Superior temporal gyrus (tissue), 1 donor: ENCODE measurements at regions not wholly inside any gene's neighbourhood (a gene's known extent, or its start where the extent isn't known, plus 50 kb on each side); places are given as distances from the start of the nearest gene placed in this dataset.

Source experiments
- DNase-seq: peaks from one replicate; pipeline ENCODE4 v3.0.0-alpha.2; 2016; ENCODE audit errors: extremely low spot score

DNA sequence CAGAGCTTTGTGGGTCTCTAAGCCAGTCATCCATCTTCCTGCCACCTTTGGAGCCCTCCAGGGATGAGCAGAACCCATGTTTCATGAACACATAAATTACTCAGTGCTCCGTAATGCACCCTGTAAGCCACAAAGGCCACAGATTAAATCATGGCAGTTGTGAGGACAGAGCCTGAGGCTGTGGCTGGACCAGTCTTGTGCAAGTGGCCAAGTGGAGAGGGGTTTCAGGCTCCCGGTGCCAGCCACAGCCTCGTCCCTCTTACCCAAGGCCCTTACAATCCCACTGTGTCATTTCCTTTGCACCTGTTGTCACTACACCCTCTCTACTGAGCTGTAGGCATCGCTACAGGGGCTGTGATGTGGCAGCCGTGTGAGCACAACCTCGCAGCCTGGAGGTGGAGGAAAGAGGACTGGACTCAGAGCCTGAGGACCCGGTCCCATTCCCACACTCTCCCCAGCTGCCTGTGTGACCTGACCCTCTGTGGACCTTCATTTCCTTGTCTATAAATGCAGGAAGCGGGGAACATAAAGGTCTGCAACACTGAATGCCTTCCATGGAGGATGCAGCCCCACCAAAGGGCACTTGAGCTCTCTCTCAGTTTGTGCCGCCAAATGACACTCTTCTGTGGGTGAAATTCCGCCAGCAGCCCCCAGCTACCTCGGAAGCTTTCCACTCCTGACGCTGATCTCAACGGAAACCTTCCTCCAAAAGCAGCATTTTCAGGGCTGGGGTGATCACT lies 792.0 kb downstream of the UQCRFS1 start:
- no peak for DNase-seq

DNA sequence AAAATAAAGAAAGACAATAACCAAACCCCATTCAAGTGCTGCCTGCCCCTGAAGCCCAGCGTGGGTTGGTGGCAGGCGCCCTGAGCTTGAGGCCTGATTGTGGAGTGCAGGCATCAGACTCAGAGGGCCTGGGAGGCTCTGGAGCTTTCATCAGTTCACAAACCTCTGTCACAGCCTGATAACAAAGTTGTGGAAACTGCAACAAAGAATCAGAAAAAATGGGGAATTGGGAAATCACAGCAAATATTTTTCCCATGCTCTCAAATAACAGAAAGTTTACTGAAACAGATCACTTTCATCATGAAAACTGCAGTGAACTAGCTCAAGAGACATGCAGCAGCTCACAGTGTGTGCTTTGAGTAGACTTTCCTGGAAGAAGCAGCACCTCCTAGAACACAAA lies 793.6 kb downstream of the UQCRFS1 start:
- DNase-seq = no peak

DNA sequence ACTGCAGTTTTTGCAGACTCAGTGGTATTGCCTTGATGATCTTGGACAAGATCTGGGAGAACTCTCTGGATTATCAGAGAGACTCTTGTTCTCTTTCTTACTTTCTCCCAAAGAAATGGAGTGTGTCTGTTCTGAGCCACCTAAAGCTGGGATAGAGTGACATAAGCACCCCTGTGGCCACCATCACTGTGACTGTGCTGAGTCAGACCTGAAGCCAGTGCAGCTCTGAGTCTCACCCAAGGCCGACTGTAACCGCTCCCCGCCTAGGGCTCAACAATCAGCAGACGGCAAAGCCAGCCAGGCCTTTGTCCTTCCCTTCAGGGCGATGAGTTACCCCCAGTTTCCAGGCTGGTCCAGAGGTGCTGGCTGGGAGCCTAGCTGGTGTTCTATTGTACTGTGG lies 795.6 kb downstream of the UQCRFS1 start:
- no peak for DNase-seq

DNA sequence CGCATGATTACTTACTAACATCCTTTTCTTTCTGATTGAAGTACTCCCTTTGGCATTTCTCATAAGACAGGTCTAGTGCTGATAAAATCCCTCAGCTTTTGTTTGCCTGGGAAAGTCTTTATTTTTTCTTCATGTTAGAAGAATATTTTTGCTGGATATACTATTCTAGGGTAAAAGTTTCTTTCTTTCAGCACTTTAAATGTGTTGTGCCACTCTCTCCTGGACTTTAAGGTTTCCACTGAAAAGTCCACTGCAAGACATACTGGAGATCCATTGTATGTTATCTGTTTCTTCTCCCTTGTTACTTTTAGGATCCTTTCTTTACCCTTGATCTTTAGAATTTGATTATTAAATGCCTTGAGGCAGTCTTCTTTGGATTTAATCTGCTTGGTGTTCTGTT lies 796.7 kb downstream of the UQCRFS1 start:
- no peak for DNase-seq

DNA sequence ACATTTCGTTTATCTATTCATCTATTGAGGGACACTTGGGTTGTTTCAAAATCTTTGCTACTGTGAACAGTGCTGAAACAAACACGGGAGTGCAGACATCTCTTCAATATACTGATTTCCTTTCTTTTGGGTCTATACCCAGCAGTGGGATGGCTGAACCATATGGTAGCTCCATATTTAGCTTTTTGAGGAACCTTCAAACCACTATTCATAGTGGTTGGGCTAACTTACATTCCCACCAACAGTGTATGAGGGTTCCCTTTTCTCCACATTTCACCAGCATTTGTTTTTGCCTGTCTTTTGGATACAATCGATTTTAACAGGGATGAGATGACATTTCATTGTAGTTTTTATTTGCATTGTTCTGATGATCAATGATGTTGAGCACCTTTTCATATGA lies 798.2 kb downstream of the UQCRFS1 start:
- DNase-seq = no peak

DNA sequence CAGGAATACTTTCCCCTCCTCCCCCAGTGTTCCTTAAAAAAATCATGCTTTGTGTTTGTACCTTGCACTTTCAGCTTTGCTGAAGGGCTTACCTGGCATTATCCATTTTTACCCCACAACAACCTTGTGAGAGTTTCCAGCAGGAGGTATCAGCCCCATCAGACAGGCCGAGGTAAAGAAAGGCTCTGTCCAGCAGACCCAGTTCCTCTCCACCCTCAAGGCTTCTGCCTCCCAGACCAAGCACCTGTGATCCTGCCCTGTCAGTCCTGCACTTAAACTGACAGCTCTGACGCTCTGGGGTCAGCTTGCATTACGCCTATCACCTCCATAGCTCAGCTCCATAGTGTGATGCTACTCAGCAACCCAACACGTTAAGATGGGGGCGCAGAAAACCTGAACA lies 803.1 kb downstream of the UQCRFS1 start:
- no peak for DNase-seq

DNA sequence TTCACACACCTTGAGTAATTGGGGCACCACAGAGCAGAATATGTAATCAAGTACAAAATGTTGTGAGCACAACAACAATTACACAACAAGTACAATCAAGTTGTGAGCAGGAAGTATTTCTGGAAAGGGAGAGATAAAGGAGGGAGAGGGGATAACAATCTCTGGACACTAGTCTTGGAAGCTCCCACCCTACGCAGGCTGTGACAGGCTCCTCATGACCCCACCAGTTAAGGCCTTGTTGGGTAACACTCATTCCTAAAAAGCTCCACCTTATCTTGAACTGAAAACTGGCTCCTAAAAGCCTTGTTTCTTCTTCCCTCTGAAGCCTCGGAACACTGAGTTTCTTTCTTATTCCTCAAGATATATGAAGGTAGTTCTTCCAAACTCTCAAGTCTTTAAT lies 806.0 kb downstream of the UQCRFS1 start:
- DNase-seq = no peak

DNA sequence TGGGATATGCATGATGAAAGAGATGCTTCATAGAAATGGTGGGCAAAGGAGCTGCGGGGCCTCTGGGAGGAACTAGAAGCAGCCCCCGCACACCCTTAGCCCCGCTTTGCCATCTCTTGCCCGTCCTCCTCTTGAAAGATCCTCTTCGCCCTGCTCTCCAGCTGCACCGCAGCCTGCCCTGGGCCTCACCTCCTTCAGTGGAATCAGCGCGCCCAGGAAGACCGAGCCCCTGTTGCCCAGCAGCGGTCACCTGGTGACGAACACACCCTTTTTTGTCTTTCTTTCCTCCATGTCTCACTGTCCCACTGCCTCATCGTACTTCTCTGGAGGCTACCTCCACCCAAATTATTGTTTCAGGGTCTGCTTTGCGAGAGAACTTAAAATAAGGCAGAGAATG lies 807.6 kb downstream of the UQCRFS1 start:
- no peak for DNase-seq

DNA sequence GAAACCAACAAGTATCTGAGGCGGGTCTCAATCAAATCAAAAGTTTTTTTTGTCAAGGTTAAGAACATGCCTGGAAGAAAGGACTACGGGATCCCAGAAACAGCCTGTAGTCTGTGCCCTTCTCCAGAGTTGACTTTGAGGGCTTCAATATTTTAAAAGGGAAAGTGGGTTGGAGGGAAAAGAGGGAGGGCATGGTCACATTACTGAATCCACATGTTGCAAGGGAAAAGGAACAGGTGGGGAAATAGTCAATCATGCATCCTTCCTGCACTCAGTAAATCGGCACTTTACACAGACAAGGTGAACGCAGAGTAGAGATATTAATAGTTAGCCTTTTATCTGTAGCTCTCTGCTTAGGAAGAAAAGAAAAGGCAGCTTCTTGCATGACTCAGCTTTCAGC lies 808.5 kb downstream of the UQCRFS1 start:
- DNase-seq = no peak

DNA sequence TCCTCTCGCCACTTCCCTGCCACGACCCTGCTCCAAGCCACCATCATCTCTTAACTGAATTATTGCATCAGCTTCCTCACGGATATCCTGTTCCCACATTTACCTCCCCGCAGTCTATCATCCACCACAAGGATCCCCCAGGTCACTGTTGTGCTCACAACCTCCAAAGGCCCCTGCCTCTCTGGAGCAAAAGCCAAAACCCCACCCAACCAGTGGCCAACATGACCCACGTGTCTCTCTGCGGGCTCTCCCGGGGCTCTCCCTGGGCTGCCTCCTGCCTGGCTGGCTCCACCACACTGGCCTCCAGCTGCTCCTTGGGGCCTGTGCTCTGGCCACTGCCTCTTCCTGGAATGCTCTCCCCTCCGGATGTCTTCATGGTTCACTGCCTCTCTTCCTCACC lies 809.3 kb downstream of the UQCRFS1 start:
- DNase-seq = no peak

DNA sequence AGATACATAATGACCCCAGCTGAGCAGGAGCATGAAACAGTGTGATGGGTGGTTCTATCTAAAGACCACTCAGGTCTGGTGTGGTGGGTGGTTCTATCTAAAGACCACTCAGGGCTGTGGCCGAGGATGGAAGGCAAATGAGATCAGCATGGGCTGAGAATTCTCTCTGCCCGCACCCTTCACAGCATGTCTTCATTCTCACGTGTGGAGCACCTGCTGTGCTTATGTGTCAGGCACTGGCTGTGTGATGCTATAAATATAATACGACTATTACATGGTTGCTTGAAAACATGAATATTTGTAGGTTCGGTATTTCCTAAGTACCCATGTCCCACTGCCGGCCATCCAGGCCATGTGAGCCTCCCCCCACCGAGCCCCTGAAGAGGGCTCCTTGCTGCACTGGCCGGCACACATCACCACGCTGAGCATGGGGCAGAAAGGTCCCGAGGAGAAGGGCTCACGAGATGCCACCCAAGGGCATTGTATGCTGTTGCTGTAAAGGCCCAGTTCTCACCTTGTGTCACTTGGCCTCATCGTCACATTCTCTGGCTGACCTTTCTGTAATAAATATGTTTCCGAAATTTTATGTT lies 810.2 kb downstream of the UQCRFS1 start:
- no peak for DNase-seq

DNA sequence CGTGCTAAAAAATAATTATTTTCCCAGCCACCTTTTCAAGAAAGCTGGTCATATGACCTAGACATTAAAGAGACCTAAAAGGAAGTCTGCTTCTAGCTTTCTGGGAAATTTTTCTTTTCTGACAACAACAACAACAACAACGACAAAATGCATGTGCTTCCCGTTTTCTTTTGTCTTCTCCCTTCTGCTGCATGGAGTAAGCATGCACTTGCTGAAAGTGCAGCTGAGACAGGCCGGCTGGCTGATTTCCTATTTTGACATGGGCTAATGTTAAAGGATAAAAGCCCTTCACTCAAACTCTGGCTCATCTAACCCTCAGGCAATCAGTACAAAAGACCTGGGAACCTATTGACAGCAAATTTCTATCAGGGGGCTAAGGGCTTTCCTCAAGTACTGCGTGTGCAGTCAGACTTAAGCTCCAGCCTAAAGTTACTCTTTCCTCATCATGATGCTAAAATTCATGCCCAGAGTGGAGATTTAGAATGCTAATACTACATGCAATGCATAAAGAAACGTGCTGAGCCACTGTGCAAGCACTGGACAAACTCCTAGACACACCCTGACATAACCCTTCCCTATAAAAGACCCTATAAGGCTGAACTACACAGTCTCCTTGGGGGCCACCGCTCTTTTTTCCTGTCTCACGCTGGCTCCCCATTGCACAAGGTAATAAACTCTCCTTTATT lies 811.1 kb downstream of the UQCRFS1 start:
- no peak for DNase-seq

DNA sequence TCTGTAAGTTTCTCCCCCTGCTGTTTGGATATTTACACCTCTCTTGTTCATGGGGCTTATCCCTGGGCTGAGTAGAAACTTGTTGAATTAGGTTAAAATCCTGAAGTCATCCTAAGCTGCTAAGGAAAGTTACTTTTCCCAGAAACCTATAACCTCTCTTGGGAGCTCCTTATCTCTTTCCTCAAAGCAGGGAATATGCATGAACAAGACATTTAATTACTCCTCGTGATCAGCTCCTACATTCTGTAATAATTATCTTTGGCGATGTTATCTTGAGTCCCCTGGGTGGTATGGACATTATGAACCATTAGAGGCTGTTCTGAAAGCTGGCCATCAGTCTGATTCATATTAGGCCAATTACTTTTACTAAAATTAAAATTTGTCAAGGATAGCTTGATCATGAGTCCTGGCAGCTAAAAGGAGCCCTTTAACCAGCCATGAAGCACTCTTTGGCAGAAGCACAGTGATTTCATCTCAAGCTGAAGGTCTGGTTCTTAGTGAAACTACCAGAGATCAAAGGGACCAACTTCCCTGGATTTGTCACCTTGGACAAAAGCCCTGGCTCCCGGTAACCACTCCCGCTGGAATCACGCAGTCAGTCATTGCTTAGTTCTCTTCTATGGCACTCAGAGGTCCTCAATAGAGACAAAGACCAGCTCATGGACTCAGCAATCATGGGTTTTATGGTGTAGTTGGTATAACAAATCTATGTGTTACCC lies 811.8 kb downstream of the UQCRFS1 start:
- no peak for DNase-seq

DNA sequence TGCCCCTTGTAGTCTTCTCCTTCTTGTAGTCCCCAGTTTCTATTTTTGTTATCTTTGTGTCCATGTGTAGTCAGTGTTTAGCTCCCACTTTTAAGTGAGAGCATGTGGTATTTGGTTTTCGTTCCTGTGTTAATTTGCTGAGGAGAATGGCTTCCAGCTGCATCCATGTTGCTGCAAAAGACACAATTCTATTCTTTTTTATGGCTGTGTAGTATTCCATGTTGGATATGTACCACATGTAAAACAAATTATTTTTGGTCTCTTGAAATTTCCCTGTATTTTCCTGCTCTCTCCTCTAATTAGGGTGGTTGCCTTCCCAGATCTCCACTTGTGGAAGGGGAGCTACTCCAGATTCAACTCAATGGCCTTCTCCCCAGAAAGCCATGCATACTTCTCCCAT lies 813.8 kb downstream of the UQCRFS1 start:
- DNase-seq = no peak

DNA sequence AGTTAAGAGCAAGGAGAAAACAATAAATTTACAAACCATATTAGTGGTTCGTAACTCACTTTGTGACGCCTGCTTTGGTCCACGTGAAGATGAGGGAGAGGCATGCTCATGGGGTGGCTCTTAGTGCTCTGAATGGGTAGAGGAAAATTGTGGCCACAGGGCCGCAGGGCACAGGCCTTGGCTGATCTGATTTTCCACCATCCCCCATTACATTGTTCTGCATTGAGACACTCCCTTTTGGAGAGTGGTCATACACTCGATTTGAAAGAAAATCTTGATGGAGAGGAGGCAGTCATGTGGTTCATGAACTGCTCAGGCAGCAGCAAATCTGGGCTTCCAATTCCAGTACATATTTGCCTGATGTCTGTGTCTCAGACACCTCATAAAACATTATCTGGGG lies 815.2 kb downstream of the UQCRFS1 start:
- no peak for DNase-seq

DNA sequence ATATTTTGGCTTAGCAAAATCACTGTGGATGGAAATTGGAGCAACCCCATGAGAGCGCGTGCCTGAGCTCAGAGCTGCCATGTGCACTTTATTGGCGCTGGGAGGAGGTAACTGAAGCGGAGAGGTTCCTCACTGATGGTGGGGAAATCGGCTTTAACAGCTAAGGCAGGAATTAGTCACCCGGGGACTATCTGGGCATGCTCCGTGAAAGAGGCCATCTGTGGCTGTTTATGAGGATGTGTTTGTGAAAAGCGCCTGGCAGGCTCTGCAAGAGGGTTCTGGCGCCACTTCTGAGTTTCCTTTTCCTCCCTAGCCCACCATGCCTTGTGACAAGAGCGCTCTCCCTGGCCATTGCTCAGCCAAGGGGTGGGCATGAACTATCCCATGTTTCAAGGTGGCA lies 815.6 kb downstream of the UQCRFS1 start:
- no peak for DNase-seq

DNA sequence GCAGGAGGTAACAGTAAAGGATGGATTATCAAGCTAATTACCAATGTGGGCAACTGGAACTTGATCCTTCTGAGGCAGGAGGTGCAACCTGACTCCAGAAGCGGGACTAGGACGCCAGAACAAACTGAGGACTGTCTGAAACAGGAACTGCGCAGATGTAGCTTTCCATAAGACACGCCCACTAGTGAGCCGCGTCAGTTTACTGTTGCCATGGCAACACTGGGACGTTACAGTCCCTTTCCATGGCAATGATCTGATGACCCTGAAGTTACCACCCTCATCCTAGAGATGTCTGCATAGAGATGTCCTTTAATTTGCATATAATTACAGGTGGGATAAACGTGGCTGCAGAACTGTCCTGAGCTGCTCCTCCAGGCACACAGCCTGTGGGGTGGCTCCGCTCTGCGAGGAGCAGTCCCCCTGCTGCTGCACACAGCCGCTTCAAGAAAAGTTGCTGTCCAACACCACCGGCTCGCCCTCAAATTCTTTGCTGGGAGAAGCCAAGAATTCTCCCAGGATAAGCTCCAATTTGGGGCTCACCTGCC lies 816.6 kb downstream of the UQCRFS1 start:
- no peak for DNase-seq

DNA sequence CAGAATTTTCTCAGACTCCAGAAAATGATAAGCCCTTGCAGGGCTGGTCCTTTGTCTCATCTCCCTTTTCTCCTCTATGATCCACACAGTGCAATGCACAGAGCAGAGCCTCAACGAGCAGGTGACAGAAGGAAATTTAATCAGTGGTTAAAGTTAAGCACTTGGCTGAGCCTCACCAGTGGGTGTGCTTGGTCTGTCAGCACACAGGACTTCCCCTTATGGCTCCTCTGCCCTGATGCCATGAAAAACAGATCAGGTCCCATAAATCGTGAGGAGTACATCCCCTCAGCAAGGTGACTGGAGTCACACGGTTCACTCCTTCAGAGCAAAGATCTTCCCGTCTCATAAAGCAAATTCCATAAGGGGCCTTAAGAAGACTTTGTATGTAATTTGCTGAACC lies 818.2 kb downstream of the UQCRFS1 start:
- DNase-seq = no peak

DNA sequence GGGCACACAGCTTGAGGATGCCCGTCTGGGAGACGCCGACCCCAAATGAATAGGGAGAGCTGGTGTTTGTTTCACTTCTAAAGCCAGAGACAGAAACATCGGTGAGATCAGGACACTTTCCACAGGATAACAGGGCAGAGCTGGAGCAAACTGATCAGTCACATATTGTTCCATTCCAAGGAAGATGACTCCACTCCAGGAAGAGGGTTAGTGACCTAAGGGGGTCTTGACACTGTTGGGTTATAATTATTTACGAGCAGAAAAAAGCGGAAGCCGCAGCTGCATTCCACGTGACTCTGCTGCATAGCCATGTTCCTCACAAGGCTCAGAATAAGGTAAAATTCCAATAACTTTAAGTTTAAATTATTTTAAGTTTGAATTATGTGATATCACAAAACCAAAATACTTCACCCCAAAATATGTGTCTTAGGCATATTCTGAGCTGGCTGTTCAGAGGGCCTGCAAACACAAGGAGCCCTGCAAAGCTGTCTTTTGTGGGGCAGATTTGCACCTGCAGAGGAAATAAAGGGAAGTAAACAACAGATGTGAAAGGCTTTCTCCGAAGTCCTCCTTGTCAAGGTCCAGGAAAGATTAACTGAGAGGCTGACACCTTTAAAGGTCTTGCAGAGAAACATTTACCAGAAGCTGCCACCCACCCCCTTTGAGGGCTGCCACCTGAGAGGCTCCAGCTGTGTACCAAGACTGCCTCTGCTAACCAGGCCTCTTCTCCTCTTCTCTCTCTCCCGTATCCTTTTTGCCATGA lies 819.2 kb downstream of the UQCRFS1 start:
- DNase-seq = no peak

DNA sequence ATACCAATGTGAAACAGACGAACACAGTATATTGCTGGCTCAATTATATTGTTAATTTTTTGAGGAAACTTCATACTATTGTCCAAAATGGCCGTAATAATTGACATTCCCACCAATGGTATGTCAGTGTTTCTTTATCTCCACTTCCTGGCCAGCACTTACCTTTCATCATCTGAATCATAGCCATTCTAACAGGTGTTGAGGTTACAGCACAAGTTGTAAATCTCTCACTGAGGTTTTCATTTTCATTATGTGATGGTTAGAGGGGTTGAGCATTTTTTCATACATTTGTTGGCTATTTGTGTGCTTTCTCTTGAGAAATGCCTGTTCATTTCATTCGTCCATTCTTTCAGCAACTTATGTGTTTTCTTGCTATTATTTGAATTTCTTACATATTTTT lies 824.0 kb downstream of the UQCRFS1 start:
- no peak for DNase-seq

DNA sequence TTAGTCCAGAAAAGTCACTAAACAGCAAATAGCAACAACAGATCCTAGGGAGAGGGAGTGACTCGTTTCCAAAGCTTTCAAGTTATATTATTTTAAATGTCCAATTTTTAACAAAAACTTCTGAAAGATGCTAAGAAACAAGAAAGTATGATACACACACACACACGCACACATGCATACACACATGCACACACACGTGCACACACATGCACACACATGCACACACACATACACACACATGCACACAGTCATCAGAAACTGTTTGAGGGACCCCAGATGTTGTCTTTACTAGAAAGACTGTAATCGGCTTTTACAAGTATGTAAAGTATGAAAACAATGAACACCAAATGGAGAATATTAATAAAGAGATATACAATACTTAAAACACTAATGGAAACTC lies 825.4 kb downstream of the UQCRFS1 start:
- DNase-seq = no peak

DNA sequence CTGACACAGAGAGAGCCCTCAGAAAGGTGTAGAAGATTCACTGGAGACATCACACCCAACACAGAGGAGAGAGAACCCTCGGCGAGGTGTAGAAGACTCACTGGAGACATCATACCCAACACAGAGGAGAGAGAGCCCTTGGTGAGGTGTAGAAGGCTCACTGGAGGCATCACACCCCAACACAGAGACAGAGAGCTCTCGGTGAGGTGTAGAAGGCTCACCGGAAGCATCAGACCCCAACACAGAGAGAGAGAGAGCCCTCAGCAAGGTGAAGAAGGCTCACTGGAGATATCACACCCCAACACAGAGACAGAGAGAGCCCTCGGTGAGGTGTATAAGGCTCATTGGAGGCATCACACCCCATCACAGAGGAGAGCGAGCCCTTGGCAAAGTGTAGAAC lies 826.5 kb downstream of the UQCRFS1 start:
- DNase-seq = no peak
